A549 (cell line): ENCODE measurements at regions not wholly inside any gene's neighbourhood (a gene's known extent, or its start where the extent isn't known, plus 50 kb on each side); places are given as distances from the start of the nearest gene placed in this dataset.

ENCODE experiments used
- ATAC-seq, 2 experiments: fragments of 200-7000 bp in 1 of 2; fragments of >200 bp in 1 of 2; cut with Nextera tagmentation in 1 of 2; cut with Tn5 transposase in 1 of 2; 3 replicates each; pipeline versions ENCODE4 v1.8.0 to v1.9.1; 2018 to 2020; ENCODE audit warnings: mild to moderate bottlenecking in 1 of 2, moderate library complexity in 1 of 2
- CTCF ChIA-PET: fragments of 300-600 bp; sonication (Branson Sonifier 250); formaldehyde crosslinking; extraction: SDS; loops from one replicate; lab custom pipeline; 2021; ENCODE audit warnings: antibody characterized with exemption, inconsistent platforms; lab: Yijun Ruan, JAX
- POLR2A ChIA-PET: fragments of 350-600 bp; formaldehyde crosslinking; extraction: SDS; loops from one replicate; lab custom pipeline; 2021; ENCODE audit warnings: antibody characterized with exemption, inconsistent platforms; lab: Yijun Ruan, JAX
- DNase-seq, 2 experiments: peaks; one replicate each; pipeline versions ENCODE4 v3.0.0 to v3.0.0-alpha.2; 2011 to 2016; ENCODE audit warnings: low read depth in 1 of 2, low spot score in 1 of 2
- FAIRE-seq: peaks from 2 replicates; lab custom pipeline; 2011; peaks lifted over from hg19 to GRCh38; lab: Jason Lieb, UNC
- H3K27ac ChIP-seq, 2 experiments: fragments of >200 bp; sonication (Bioruptor Twin); formaldehyde crosslinking; 3 replicates each; pipeline ENCODE4 v1.5.1; 2016 to 2017
- H3K4me1 ChIP-seq: fragments of >200 bp; sonication (Bioruptor Twin); formaldehyde crosslinking; 3 replicates; pipeline ENCODE4 v1.6.1; 2016
- H3K4me2 ChIP-seq: fragments of >200 bp; sonication (Bioruptor Twin); formaldehyde crosslinking; 3 replicates; pipeline ENCODE4 v1.6.1; 2016
- H3K4me3 ChIP-seq: fragments of >200 bp; sonication (Bioruptor Twin); formaldehyde crosslinking; 3 replicates; pipeline ENCODE4 v1.5.1; 2016
- H3K9me3 ChIP-seq: fragments of >200 bp; sonication (Bioruptor Twin); formaldehyde crosslinking; 3 replicates; pipeline ENCODE4 v1.6.1; 2016
- CBX8 ChIP-seq: fragments of 200-600 bp; sonication (generic); IDR thresholded peaks from 2 replicates; pipeline ENCODE4 v1.6.1; 2016
- CHD2 ChIP-seq: fragments of 150-350 bp; IDR thresholded peaks from 2 replicates; pipeline ENCODE4 v1.6.1; 2014; ENCODE audit warnings: low read length; ENCODE audit not compliant: partially characterized antibody
- EP300 ChIP-seq, 2 experiments: fragments of >200 bp; sonication (Bioruptor Twin); formaldehyde crosslinking; IDR thresholded peaks; 2 replicates in 1 of 2; 3 replicates in 1 of 2; pipeline ENCODE4 v1.6.1; 2016 to 2017
- ESRRA ChIP-seq: fragments of 150-350 bp; IDR thresholded peaks from 2 replicates; pipeline ENCODE4 v1.6.1; 2014; ENCODE audit warnings: mild to moderate bottlenecking, low read length, borderline replicate concordance
- FOSB ChIP-seq: fragments of 250-450 bp; sonication (Bioruptor Pico); IDR thresholded peaks from 2 replicates; pipeline ENCODE4 v1.5.0; 2020; ENCODE audit warnings: mild to moderate bottlenecking, moderate library complexity
- GATA3 ChIP-seq: IDR thresholded peaks from 2 replicates; pipeline ENCODE4 v1.6.1; 2012; ENCODE audit warnings: borderline replicate concordance
- HDAC2 ChIP-seq: fragments of 200-600 bp; sonication (generic); IDR thresholded peaks from 2 replicates; pipeline ENCODE4 v1.6.1; 2016
- HOXA7 ChIP-seq: fragments of 250-450 bp; sonication (Bioruptor Pico); IDR thresholded peaks from 2 replicates; pipeline ENCODE4 v1.5.0; 2020; ENCODE audit warnings: mild to moderate bottlenecking, moderate library complexity
- KDM5A ChIP-seq: fragments of 200-600 bp; sonication (generic); IDR thresholded peaks from 2 replicates; pipeline ENCODE4 v1.6.1; 2016; ENCODE audit warnings: antibody characterized with exemption, mild to moderate bottlenecking
- MAZ ChIP-seq: fragments of 150-350 bp; IDR thresholded peaks from 2 replicates; pipeline ENCODE4 v1.6.1; 2014; ENCODE audit warnings: antibody characterized with exemption, low read depth, low read length, borderline replicate concordance
- NPAS2 ChIP-seq: fragments of 250-450 bp; sonication (Bioruptor Pico); IDR thresholded peaks from 2 replicates; pipeline ENCODE4 v1.8.0; 2022; ENCODE audit warnings: mild to moderate bottlenecking, moderate library complexity, borderline replicate concordance
- NR3C1 ChIP-seq: fragments of >200 bp; sonication (Bioruptor Twin); formaldehyde crosslinking; IDR thresholded peaks from 3 replicates; pipeline ENCODE4 v1.6.1; 2017
- PBX3 ChIP-seq: IDR thresholded peaks from 2 replicates; pipeline ENCODE4 v1.6.1; 2012
- PHF8 ChIP-seq: fragments of 200-600 bp; sonication (generic); IDR thresholded peaks from 2 replicates; pipeline ENCODE4 v1.6.1; 2016; ENCODE audit warnings: low read depth, mild to moderate bottlenecking, antibody characterized with exemption, moderate library complexity, borderline replicate concordance
- POLR2AphosphoS2 ChIP-seq: conservative IDR thresholded peaks from 2 replicates; pipeline ENCODE4 v1.6.1; 2012; ENCODE audit warnings: low read length, improper control_type of control experiment, inconsistent platforms
- SMC3 ChIP-seq: fragments of >200 bp; sonication (Bioruptor Twin); formaldehyde crosslinking; IDR thresholded peaks from 3 replicates; pipeline ENCODE4 v1.6.1; 2018; ENCODE audit warnings: inconsistent platforms
- TFCP2L1 ChIP-seq: fragments of 250-450 bp; sonication (Bioruptor Pico); IDR thresholded peaks from 2 replicates; pipeline ENCODE4 v1.5.0; 2021; ENCODE audit warnings: mild to moderate bottlenecking
- TP53 ChIP-seq: fragments of 250-450 bp; sonication (Bioruptor Pico); IDR thresholded peaks from 2 replicates; pipeline ENCODE4 v1.5.0; 2021; ENCODE audit warnings: mild to moderate bottlenecking, moderate library complexity
- USF2 ChIP-seq: fragments of 450-650 bp; IDR thresholded peaks from 2 replicates; pipeline ENCODE4 v1.6.1; 2014; ENCODE audit warnings: antibody characterized with exemption
- ZC3H11A ChIP-seq: fragments of 450-650 bp; IDR thresholded peaks from 2 replicates; pipeline ENCODE4 v1.6.1; 2014; ENCODE audit warnings: antibody characterized with exemption, mild to moderate bottlenecking
- ZSCAN20 ChIP-seq: fragments of 250-450 bp; sonication (Bioruptor Pico); IDR thresholded peaks from 2 replicates; pipeline ENCODE4 v1.8.0; 2022; ENCODE audit warnings: mild to moderate bottlenecking, moderate library complexity
- WGBS: methylation state at CpG from one replicate; pipeline ENCODE4 v1.1.6; 2017; ENCODE audit errors: missing lambda C conversion rate; 5-methylcytosine and 5-hydroxymethylcytosine counted together
- TF ChIP-seq, protein P1 (sequence below): fragments of >200 bp; sonication (Bioruptor Twin); formaldehyde crosslinking; IDR thresholded peaks from 3 replicates; pipeline ENCODE4 v1.5.1; 2016
- TF ChIP-seq, protein P2 (sequence below): fragments of 200-600 bp; sonication (generic); IDR thresholded peaks from 2 replicates; pipeline ENCODE4 v1.6.1; 2016; ENCODE audit warnings: antibody characterized with exemption, mild to moderate bottlenecking, moderate library complexity

DNA sequence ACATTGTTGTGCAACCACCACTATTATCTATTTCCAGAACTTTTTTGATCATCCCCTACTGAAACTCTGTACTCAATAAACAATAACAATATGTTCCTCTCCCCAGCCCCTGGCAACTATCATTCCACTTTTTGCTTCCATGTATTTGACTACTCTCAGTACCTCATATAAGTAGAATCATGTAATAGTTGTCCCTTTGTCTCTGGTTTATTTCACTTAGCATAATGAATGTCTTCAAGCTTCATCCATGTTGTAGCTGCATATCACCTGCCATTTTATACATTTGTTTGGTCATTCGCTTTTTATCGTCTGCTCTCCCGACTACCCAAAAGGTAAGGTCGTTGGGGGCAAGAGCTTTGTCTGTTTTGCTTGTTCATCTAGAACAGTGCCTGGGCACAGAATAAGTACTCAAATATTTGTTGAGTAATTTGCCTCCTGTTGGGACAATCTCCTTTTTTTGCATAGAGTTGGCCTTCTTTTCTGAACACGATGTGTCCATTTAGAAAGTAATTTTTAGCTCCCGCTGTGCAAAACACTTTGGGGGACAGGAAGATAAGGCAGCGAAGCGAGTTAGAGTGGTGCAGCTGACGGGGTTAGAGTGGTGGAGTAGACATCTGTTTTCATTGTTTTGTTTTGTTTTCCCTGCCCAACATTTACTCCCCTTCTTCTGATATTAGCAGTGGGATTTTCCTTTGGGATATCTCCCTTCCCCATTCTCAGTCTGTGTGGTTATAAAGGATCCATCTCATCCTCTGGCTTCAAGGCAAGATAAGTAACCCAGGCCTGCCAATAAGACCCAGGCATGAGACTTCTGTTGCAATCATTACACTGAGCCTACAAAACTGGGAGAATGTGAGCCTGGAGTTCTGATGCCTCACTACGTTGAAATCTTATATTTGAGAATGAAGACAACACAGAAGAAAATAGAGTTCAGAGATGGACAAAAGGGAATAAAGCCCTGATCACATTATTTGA is 83.4 kb upstream of the RNU6-1 start:
- H3K4me1 ChIP-seq = peaks cover 16% of the 10 kb centered on the region
- 0 out of 3 replicates have a peak, but pooled peaks cover 15% of the 10 kb centered on the region for H3K9me3 ChIP-seq
- ATAC-seq (no peak), DNase-seq (no peak), FAIRE-seq (no peak)
- POLR2A ChIA-PET = no interaction called here
- 79% methylated on average over 10 of the region's 10 CpGs for WGBS
- peak overlapping the region in 1 of 2 experiments; percentile 23; a peak in 1 of 6 replicates for H3K27ac ChIP-seq
- TF ChIP-seq SMC3 (no peak), TP53 (CRISPR knock-in tag) (no peak), PBX3 (no peak), ZC3H11A (no peak), POLR2AphosphoS2 (no peak), KDM5A (no peak), TFCP2L1 (CRISPR knock-in tag) (no peak)
- H3K4me3 ChIP-seq = no peak overlapping the region
- CTCF ChIA-PET = interaction anchor here (1.5 to 1.7 kb wide), 2 partner anchors 60 to 232 kb away, joined by 6 to 10 read pairs; no protein-coding TSS in a partner anchor
- H3K4me2 ChIP-seq = no peak overlapping the region

DNA sequence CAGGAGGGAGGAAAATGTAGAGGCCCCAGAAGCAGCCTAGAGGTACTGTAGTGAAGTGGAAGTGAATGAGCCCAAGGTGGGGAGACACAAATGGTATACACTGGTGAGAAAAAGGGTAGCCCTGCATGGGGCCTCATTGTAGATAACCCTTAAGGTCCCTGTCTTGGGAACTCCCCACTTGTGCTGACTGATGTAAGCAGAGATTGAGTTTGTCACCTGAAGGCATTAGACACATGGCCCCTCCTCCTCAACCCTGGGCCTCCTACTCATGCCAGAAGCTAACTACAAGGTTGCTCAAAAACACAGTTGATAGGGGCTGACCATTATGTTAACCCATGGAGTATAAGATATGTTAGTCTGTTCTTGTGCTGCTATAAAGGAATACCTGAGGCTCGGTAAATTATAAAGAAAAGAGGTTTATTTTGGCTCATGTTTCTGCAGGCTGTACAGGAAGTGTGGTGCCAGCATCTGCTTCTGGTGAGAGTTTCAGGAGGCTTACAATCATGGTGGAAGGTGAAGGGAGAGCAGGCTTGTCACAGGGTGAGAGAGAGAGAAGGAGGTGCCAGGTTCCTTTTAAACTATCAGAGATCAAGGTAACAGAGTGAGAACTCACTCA is 84.6 kb upstream of the RNU6-1 start:
- ChIA-PET CTCF (interaction anchor here (1.7 kb wide), 1 partner anchor 61 kb away, joined by 10 read pairs; no protein-coding TSS in a partner anchor), POLR2A (no interaction called here)
- FAIRE-seq (no peak), DNase-seq (no peak), ATAC-seq (no peak)
- 0 out of 3 replicates have a peak, but pooled peaks cover 15% of the 10 kb centered on the region for H3K9me3 ChIP-seq
- H3K27ac ChIP-seq = no peak overlapping the region; a peak in 1 of 6 replicates
- no peak overlapping the region for H3K4me3 ChIP-seq
- 97% methylated on average over 1 of the region's 1 CpG for WGBS
- peaks cover 14% of the 10 kb centered on the region for H3K4me1 ChIP-seq
- H3K4me2 ChIP-seq = no peak overlapping the region
- TF ChIP-seq GATA3 = no peak
- no peak for TF ChIP-seq CBX8
- TF ChIP-seq, protein P1, sequence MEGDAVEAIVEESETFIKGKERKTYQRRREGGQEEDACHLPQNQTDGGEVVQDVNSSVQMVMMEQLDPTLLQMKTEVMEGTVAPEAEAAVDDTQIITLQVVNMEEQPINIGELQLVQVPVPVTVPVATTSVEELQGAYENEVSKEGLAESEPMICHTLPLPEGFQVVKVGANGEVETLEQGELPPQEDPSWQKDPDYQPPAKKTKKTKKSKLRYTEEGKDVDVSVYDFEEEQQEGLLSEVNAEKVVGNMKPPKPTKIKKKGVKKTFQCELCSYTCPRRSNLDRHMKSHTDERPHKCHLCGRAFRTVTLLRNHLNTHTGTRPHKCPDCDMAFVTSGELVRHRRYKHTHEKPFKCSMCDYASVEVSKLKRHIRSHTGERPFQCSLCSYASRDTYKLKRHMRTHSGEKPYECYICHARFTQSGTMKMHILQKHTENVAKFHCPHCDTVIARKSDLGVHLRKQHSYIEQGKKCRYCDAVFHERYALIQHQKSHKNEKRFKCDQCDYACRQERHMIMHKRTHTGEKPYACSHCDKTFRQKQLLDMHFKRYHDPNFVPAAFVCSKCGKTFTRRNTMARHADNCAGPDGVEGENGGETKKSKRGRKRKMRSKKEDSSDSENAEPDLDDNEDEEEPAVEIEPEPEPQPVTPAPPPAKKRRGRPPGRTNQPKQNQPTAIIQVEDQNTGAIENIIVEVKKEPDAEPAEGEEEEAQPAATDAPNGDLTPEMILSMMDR = no peak
- TF ChIP-seq NPAS2 (CRISPR knock-in tag) = no peak
- no peak for TF ChIP-seq MAZ
- TF ChIP-seq, protein P2, sequence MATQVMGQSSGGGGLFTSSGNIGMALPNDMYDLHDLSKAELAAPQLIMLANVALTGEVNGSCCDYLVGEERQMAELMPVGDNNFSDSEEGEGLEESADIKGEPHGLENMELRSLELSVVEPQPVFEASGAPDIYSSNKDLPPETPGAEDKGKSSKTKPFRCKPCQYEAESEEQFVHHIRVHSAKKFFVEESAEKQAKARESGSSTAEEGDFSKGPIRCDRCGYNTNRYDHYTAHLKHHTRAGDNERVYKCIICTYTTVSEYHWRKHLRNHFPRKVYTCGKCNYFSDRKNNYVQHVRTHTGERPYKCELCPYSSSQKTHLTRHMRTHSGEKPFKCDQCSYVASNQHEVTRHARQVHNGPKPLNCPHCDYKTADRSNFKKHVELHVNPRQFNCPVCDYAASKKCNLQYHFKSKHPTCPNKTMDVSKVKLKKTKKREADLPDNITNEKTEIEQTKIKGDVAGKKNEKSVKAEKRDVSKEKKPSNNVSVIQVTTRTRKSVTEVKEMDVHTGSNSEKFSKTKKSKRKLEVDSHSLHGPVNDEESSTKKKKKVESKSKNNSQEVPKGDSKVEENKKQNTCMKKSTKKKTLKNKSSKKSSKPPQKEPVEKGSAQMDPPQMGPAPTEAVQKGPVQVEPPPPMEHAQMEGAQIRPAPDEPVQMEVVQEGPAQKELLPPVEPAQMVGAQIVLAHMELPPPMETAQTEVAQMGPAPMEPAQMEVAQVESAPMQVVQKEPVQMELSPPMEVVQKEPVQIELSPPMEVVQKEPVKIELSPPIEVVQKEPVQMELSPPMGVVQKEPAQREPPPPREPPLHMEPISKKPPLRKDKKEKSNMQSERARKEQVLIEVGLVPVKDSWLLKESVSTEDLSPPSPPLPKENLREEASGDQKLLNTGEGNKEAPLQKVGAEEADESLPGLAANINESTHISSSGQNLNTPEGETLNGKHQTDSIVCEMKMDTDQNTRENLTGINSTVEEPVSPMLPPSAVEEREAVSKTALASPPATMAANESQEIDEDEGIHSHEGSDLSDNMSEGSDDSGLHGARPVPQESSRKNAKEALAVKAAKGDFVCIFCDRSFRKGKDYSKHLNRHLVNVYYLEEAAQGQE = no peak

DNA sequence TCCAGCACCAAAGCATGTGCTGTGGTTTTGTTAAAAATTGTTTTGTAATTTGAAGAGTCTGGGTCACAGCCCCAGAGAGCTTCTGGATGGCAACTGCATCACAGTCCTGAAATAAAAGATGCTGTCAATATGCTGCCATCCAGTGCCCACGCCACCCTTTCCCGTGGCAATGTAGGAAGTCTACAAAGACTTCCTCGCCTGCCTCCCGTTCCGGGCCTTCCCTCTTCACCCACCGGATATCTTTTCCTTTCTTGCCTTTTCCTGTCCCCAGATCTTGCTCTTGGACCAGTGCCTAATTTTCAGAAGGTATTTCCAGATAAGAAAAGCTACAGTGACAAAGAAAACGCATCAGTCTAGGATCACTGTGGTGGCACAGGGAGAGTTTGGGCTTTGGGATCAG is 85.3 kb upstream of the RNU6-1 start:
- no peak for ATAC-seq
- Histone ChIP-seq H3K4me2 (no peak overlapping the region), H3K4me3 (no peak overlapping the region), H3K4me1 (peaks cover 14% of the 10 kb centered on the region), H3K27ac (no peak overlapping the region), H3K9me3 (0 out of 3 replicates have a peak, but pooled peaks cover 15% of the 10 kb centered on the region)
- TF ChIP-seq ESRRA = no peak
- TF ChIP-seq FOSB = no peak
- no peak for TF ChIP-seq PHF8
- TF ChIP-seq NR3C1 = no peak
- TF ChIP-seq HDAC2 = no peak
- TF ChIP-seq CHD2 = no peak
- no peak for TF ChIP-seq HOXA7
- TF ChIP-seq USF2 = no peak
- no peak for TF ChIP-seq ZSCAN20 (CRISPR knock-in tag)
- no peak for TF ChIP-seq EP300 (IDR thresholded peaks at IDR 0.05)
- TF ChIP-seq POLR2AphosphoS2 = no peak
- DNase-seq = no peak
- no peak for FAIRE-seq
- 93% methylated on average over 7 of the region's 7 CpGs for WGBS
- POLR2A ChIA-PET = no interaction called here
- CTCF ChIA-PET = interaction anchor here (0.6 to 1.0 kb wide), 2 partner anchors 62 to 149 kb away, joined by 3 to 4 read pairs; no protein-coding TSS in a partner anchor
